Mesothelial cell of epicardium (in vitro differentiated cells): ENCODE measurements at regions not wholly inside any gene's neighbourhood (a gene's known extent, or its start where the extent isn't known, plus 50 kb on each side); places are given as distances from the start of the nearest gene placed in this dataset.
"Not testable (repeated sequence)": the region's sequence is repeated elsewhere in the genome, so short reads cannot be mapped to it uniquely, and the experiment has no call there.

Experiments used
- DNase-seq, 2 experiments: peaks; one replicate each; pipeline ENCODE4 v3.0.0; 2021; ENCODE audit warnings: low spot score in 2 of 2; ENCODE audit not compliant: unreplicated experiment in 2 of 2
- H3K27ac Mint-ChIP-seq: 2 replicates; pipeline ENCODE4 v1.8.0; 2021; ENCODE audit warnings: mixed read lengths
- H3K27me3 Mint-ChIP-seq: 2 replicates; pipeline ENCODE4 v1.8.0; 2021; ENCODE audit warnings: low read depth, mixed read lengths
- H3K36me3 Mint-ChIP-seq: 2 replicates; pipeline ENCODE4 v1.8.0; 2021; ENCODE audit warnings: mixed read lengths
- H3K4me1 Mint-ChIP-seq: 2 replicates; pipeline ENCODE4 v1.8.0; 2021; ENCODE audit warnings: mixed read lengths
- H3K4me3 Mint-ChIP-seq: 2 replicates; pipeline ENCODE4 v1.8.0; 2021; ENCODE audit warnings: mild to moderate bottlenecking, moderate library complexity, mixed read lengths
- H3K9me3 Mint-ChIP-seq: 2 replicates; pipeline ENCODE4 v1.8.0; 2021; ENCODE audit warnings: mixed read lengths
- CTCF ChIP-seq: fragments of 200-600 bp; sonication (generic); IDR thresholded peaks from one replicate; pipeline ENCODE4 v1.5.0; 2021; ENCODE audit warnings: antibody characterized with exemption; ENCODE audit not compliant: unreplicated experiment

- H3K27me3 Mint-ChIP-seq, result no peaks in the 10 kb centered on the region
- H3K4me1 Mint-ChIP-seq, result no peaks in the 10 kb centered on the region
- peaks cover 25% of the 10 kb centered on the region for H3K9me3 Mint-ChIP-seq
- TF ChIP-seq CTCF, result no peak
- DNase-seq, result no peak
- H3K27ac Mint-ChIP-seq, result no peak overlapping the region
- H3K4me3 Mint-ChIP-seq, result no peak overlapping the region
- peaks cover 1% of the 10 kb centered on the region for H3K36me3 Mint-ChIP-seq
Observed at GRCh38 chr2:195552581-195552980, 104.4 kb upstream of the SLC39A10 start.

GRCh38 chr2:195548198-195548940, 108.7 kb upstream of the SLC39A10 start:
- peaks cover 25% of the 10 kb centered on the region for H3K9me3 Mint-ChIP-seq
- DNase-seq, result no peak
- H3K27me3 Mint-ChIP-seq, result no peaks in the 10 kb centered on the region
- peaks cover 1% of the 10 kb centered on the region for H3K36me3 Mint-ChIP-seq
- H3K27ac Mint-ChIP-seq, result no peak overlapping the region
- H3K4me3 Mint-ChIP-seq, result no peak overlapping the region
- no peak for TF ChIP-seq CTCF
- no peaks in the 10 kb centered on the region for H3K4me1 Mint-ChIP-seq

- not testable (repeated sequence) for H3K36me3 Mint-ChIP-seq, H3K4me1 Mint-ChIP-seq, DNase-seq, H3K27me3 Mint-ChIP-seq, H3K4me3 Mint-ChIP-seq, H3K27ac Mint-ChIP-seq
- peaks cover 25% of the 10 kb centered on the region for H3K9me3 Mint-ChIP-seq
Observed at GRCh38 chr2:195547268-195547840, 109.7 kb upstream of the SLC39A10 start.

GRCh38 chr2:195545811-195546210, 111.2 kb upstream of the SLC39A10 start:
- Mint-ChIP-seq H3K27me3 (no peaks in the 10 kb centered on the region), H3K4me1 (no peaks in the 10 kb centered on the region), H3K27ac (no peak overlapping the region), H3K9me3 (peaks cover 23% of the 10 kb centered on the region), H3K4me3 (no peak overlapping the region), H3K36me3 (peaks cover 1% of the 10 kb centered on the region)
- TF ChIP-seq CTCF, result no peak
- no peak for DNase-seq

GRCh38 chr2:195543902-195544894, 112.8 kb upstream of the SLC39A10 start:
- H3K27ac Mint-ChIP-seq, result no peak overlapping the region
- H3K4me1 Mint-ChIP-seq, result no peaks in the 10 kb centered on the region
- no peaks in the 10 kb centered on the region for H3K27me3 Mint-ChIP-seq
- H3K9me3 Mint-ChIP-seq, result peaks cover 20% of the 10 kb centered on the region
- peaks cover 1% of the 10 kb centered on the region for H3K36me3 Mint-ChIP-seq
- no peak for DNase-seq
- TF ChIP-seq CTCF, result no peak
- no peak overlapping the region for H3K4me3 Mint-ChIP-seq
